H1 (cell line): ENCODE measurements at regions not wholly inside any gene's neighbourhood (a gene's known extent, or its start where the extent isn't known, plus 50 kb on each side); places are given as distances from the start of the nearest gene placed in this dataset.

Experiments
- USF2 ChIP-seq: IDR thresholded peaks from 2 replicates; pipeline ENCODE4 v1.6.1; 2011; ENCODE audit warnings: low read length, improper control_type of control experiment
- TF ChIP-seq, protein P1 (sequence below): IDR thresholded peaks from 2 replicates; pipeline ENCODE4 v1.6.1; 2012; ENCODE audit warnings: low read length, inconsistent platforms

DNA sequence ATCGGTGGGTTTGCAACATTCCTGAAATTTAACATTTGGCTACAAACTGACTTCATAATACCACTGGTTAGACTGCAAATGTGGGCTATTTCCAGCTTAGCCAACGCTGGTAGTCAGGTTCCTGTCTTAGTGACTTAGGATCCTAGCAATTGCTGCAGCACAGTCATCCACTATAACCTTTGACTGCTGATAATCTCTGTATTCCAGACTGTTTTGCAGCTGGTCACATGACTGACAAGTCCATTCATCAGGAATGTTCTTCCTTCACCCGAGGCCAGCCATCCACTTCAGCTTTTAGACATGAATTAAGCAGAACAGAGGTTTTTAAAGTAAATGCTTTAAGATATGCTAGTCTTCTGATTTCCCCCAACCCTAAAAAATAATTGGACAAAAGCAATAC lies 425.9 kb upstream of the MPDZ start (continued):
- TF ChIP-seq, protein P1, sequence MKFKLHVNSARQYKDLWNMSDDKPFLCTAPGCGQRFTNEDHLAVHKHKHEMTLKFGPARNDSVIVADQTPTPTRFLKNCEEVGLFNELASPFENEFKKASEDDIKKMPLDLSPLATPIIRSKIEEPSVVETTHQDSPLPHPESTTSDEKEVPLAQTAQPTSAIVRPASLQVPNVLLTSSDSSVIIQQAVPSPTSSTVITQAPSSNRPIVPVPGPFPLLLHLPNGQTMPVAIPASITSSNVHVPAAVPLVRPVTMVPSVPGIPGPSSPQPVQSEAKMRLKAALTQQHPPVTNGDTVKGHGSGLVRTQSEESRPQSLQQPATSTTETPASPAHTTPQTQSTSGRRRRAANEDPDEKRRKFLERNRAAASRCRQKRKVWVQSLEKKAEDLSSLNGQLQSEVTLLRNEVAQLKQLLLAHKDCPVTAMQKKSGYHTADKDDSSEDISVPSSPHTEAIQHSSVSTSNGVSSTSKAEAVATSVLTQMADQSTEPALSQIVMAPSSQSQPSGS, result no peak
- TF ChIP-seq USF2, result no peak
- TF ChIP-seq, all 59 proteins: peak for 0
